MM.1S (cell line): ENCODE measurements at regions not wholly inside any gene's neighbourhood (a gene's known extent, or its start where the extent isn't known, plus 50 kb on each side); places are given as distances from the start of the nearest gene placed in this dataset.

Source experiments
- EZH2 ChIP-seq: fragments of 300-600 bp; sonication (generic); optimal IDR thresholded peaks from 2 replicates; pipeline ENCODE3; 2017; ENCODE audit warnings: low read depth, mild to moderate bottlenecking, antibody characterized with exemption, low read length, mixed read lengths
- EZH2phosphoT487 ChIP-seq: fragments of 300-600 bp; sonication (generic); IDR thresholded peaks from 2 replicates; pipeline ENCODE4 v1.6.1; 2018; ENCODE audit warnings: antibody characterized with exemption, low read length
- TF ChIP-seq, protein P1 (sequence below): fragments of 300-600 bp; sonication (generic); IDR thresholded peaks from 2 replicates; pipeline ENCODE4 v1.5.1; 2016; ENCODE audit warnings: antibody characterized with exemption, low read length, mixed read lengths

DNA sequence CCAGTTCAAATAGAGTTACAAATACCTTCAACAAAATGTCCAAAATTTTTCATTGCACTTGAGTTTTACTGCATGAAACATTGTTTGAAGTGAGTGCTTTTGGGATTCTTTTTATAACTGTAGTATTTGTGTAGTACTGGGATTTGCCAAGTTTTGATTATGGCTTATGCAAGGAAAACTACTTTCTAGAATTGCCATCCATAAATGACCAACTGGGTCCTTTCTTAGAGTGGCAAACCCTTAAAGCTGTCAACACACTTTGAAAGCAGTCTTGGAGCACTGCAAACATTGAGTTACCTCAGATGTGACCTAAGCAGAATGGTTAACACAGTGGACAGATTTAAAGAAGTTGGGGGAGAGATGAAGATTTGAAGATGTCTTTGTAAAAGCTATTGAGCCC is 379.6 kb upstream of the ZNF608 start:
- TF ChIP-seq, protein P1, sequence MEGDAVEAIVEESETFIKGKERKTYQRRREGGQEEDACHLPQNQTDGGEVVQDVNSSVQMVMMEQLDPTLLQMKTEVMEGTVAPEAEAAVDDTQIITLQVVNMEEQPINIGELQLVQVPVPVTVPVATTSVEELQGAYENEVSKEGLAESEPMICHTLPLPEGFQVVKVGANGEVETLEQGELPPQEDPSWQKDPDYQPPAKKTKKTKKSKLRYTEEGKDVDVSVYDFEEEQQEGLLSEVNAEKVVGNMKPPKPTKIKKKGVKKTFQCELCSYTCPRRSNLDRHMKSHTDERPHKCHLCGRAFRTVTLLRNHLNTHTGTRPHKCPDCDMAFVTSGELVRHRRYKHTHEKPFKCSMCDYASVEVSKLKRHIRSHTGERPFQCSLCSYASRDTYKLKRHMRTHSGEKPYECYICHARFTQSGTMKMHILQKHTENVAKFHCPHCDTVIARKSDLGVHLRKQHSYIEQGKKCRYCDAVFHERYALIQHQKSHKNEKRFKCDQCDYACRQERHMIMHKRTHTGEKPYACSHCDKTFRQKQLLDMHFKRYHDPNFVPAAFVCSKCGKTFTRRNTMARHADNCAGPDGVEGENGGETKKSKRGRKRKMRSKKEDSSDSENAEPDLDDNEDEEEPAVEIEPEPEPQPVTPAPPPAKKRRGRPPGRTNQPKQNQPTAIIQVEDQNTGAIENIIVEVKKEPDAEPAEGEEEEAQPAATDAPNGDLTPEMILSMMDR = no peak
- TF ChIP-seq EZH2 (no peak), EZH2phosphoT487 (no peak)
